Kidney epithelial cell (primary cell): ENCODE measurements at regions not wholly inside any gene's neighbourhood (a gene's known extent, or its start where the extent isn't known, plus 50 kb on each side); places are given as distances from the start of the nearest gene placed in this dataset.

Experiments used
- DNase-seq: peaks from one replicate; pipeline ENCODE4 v3.0.0-alpha.2; 2010; ENCODE audit warnings: low read depth
- H3K27me3 ChIP-seq: 2 replicates; pipeline ENCODE4 v1.6.0; 2011; ENCODE audit warnings: low read length; ENCODE audit not compliant: control insufficient read depth, insufficient read depth
- H3K36me3 ChIP-seq: 2 replicates; pipeline ENCODE4 v1.5.1; 2011; ENCODE audit warnings: low read length; ENCODE audit not compliant: control insufficient read depth, insufficient read depth
- H3K4me3 ChIP-seq: 2 replicates; pipeline ENCODE4 v1.5.1; 2011; ENCODE audit warnings: low read depth, mild to moderate bottlenecking, control low read depth, low read length
- CTCF ChIP-seq: IDR thresholded peaks from 2 replicates; pipeline ENCODE4 v1.5.1; 2011; ENCODE audit warnings: mild to moderate bottlenecking, moderate library complexity, low read length, control low read depth, inconsistent platforms; ENCODE audit not compliant: insufficient read depth, poor library complexity, severe bottlenecking

- DNase-seq = peak; percentile 90
- Histone ChIP-seq H3K36me3 (no peaks in the 10 kb centered on the region), H3K27me3 (no peaks in the 10 kb centered on the region), H3K4me3 (no peak overlapping the region)
- TF ChIP-seq CTCF = no peak
Observed at GRCh38 chr2:238596571-238597551, 170.1 kb downstream of the ASB1 start.

- no peaks in the 10 kb centered on the region for H3K36me3 ChIP-seq
- no peak overlapping the region for H3K4me3 ChIP-seq
- TF ChIP-seq CTCF = no peak
- no peak for DNase-seq
- H3K27me3 ChIP-seq = no peaks in the 10 kb centered on the region
Observed at GRCh38 chr2:238597638-238598528, 171.2 kb downstream of the ASB1 start.

GRCh38 chr2:238598802-238599530, 172.2 kb downstream of the ASB1 start:
- no peaks in the 10 kb centered on the region for H3K27me3 ChIP-seq
- TF ChIP-seq CTCF = no peak
- no peak for DNase-seq
- no peaks in the 10 kb centered on the region for H3K36me3 ChIP-seq
- H3K4me3 ChIP-seq = no peak overlapping the region

GRCh38 chr2:238599549-238600505, 173.1 kb downstream of the ASB1 start:
- H3K36me3 ChIP-seq = no peaks in the 10 kb centered on the region
- H3K27me3 ChIP-seq = no peaks in the 10 kb centered on the region
- no peak for TF ChIP-seq CTCF
- no peak overlapping the region for H3K4me3 ChIP-seq
- no peak for DNase-seq
